HG03378 (cell line): ENCODE measurements at regions not wholly inside any gene's neighbourhood (a gene's known extent, or its start where the extent isn't known, plus 50 kb on each side); places are given as distances from the start of the nearest gene placed in this dataset.

Experiments
- ATAC-seq: cut with Tn5 transposase; IDR thresholded peaks from one replicate; pipeline ENCODE4 v1.9.1; 2021; ENCODE audit warnings: mild to moderate bottlenecking, moderate library complexity; ENCODE audit not compliant: unreplicated experiment

DNA sequence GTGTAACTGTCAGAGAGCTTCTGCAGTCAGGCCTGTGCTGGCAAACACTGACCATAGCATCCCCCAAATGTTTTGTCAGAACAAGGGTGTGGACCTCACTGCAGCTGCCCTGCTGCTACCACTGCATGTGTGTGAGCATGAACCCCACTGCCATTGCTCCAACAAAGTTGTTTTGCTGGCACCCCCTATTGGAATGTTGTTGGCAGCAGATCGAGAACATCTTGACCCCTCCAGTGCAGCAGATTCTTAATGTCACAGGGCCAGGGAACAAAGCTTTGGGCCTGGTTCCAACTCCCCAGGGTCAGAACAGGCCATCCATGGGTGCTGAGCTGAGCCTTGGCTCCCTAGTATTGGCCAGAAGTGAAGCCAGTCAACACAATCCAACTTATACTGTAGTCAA lies 1537.4 kb downstream of the NCAM2 start:
- ATAC-seq = no peak

DNA sequence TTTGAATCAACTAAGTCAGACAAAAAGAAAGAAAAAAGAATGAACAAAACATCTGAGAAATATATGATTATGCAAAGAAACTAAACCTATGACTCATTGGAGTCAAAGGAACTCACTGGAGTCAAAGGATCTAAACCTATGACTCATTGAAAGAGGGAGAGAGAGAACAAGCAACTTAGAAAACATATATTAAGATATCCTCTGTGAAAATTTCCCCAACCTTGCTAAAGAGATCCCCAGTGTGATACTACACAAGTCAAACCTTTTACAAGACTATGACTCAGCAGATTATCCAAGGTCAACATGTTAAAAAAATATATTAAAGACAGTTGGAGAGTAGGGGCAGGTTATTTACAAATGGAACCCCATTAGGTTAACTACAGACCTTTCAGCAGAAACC lies 1538.3 kb downstream of the NCAM2 start:
- ATAC-seq = no peak

GRCh38 chr21:22544747-22545146 lies 1546.5 kb downstream of the NCAM2 start:
- ATAC-seq = no peak

DNA sequence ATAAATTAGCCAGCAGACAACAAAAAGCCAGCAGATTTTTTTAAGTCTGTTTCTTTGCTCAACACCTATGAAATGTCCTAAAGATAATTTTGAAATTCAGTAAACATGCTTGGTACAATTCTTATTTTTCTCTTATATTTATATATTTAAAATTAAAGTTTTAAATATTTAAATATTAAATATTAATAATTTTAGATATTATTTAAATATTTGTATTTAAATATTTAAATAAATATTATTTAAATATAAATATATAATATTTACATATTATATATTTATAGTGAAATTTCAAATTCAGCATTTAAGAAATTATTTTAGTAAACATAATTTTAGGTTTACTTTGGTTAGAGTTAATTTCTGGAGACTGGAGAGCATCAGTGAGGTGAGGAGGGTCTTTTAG lies 1554.2 kb downstream of the NCAM2 start:
- no peak for ATAC-seq

DNA sequence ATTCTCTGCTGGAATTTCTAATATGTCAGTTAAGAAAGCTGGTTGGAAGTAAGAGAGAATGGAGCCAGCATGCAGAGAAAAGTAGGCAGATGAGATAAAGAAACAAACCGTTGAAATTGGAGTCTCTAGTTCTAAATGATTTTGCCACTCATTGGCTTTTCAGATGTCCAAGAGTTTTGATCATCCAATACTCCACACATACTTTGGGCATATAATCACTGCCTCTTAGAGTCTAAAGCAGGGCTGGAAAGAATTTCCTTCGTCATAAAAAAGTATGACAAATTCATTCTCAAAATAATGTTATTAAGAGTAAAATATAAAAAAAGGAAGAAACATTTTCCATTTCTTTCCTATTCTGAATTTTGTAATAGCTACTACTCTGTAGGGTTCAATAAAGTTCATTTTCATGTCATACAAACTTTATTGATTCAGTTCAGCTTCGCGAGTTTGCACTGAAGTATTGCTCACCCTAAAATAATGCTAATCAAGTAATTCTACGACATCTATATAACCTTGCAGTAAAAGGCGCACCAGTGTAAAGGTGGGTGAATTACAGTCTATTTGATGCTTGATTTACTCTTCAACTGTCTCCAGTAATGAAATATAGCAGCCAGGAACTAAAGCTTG lies 1556.6 kb downstream of the NCAM2 start:
- no peak for ATAC-seq

DNA sequence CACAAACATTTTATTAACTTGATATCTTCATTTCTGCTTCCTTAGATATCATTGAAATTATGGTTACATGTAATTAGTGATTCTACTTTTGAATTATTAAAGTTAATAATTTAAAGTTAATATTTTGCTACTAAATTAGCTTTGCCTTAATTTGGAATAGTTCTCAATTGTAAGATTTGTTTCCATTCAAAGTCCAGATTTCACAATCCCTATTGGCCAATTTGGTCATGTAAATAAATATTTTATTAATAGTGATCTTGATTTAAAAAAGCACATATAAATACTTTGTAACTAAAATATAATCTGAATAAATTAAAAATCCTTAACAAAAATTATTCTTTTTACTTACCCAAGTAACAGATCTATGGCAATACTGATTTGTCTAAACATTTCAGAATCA lies 1558.6 kb downstream of the NCAM2 start:
- no peak for ATAC-seq

DNA sequence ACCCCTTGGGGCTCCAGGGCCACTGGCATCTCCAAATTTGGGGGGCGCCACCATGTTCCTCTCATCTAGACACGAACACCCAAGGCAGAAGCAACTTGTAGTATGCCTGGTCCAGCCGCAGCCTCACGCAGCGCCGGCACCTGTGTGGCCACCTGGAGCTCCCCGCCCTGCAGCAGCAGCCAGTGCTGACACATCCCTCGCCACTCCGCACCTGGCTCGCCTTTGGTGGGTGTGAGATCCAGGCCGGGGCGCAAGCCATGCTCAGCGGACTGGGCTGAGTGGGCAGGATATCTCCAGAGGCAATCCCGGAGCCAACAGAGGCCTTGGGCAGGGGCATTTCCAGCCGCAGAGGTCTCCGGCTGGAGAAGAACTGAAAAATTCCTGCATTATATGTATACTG lies 1563.7 kb downstream of the NCAM2 start:
- ATAC-seq = no peak

DNA sequence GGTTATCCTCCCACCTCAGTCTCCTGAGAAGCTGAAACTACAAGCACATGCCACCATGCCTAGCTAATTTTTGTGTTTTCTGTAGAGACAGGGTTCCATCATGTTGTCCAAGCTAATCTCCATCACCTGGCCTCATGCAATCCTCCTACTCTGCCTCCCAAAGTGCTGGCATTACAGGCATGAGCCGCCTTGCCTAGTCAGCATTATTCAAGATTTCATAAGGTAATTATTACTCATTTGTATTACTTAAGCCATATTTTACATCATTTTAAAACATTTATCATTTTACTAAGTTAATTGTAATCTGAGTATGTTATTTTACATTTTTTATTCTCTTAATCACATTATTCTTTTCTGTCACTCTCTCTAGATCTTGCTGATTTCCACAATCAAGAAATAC lies 1575.6 kb downstream of the NCAM2 start:
- ATAC-seq = no peak

- ATAC-seq = no peak
These were observed 1577.0 kb downstream of the NCAM2 start for GRCh38 chr21:22575165-22575584.

GRCh38 chr21:22579741-22580140 lies 1581.5 kb downstream of the NCAM2 start:
- no peak for ATAC-seq

- ATAC-seq = no peak
These were observed 1583.8 kb downstream of the NCAM2 start for GRCh38 chr21:22582026-22582425.

DNA sequence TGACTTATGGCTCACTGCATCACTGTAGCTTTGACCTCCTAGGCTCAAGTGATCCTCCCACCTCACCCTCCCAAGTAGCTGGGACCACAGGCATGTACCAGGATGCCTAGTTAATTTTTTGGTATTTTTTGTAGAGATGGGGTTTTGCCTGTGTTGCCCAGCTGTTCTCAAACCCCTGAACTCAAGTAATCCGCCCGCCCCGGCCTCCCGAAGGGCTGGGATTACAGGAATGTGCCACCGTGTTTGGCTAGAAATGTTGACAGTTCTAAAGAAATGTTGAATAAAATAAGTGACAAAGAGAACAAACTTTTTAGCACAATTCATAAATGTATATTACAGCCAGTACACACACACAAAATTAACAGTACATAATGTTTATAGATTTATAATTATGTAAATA lies 1586.1 kb downstream of the NCAM2 start:
- no peak for ATAC-seq

DNA sequence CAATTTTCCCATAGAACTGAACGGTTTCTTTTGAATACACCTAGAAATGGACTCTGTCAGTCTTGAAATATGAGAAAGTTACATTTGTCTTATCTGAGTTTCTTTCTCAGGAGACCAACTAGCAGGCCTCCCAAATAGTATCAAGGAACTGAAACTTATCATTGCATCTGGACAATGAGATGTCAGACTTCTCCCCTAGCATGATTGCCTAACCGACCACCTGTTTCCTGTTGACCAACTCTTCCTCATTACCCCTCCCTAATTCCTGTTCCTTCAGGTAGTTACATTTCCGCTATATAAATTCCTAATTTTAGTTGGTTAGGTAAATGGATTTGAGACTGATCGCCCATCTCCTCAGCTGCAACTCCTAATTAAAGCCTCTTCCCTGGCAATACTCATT lies 1587.3 kb downstream of the NCAM2 start:
- no peak for ATAC-seq

- no peak for ATAC-seq
These were observed 1599.5 kb downstream of the NCAM2 start for GRCh38 chr21:22597660-22598255.

GRCh38 chr21:22609802-22610201 lies 1611.6 kb downstream of the NCAM2 start:
- ATAC-seq = no peak

GRCh38 chr21:22627911-22628310 lies 1629.7 kb downstream of the NCAM2 start:
- no peak for ATAC-seq

DNA sequence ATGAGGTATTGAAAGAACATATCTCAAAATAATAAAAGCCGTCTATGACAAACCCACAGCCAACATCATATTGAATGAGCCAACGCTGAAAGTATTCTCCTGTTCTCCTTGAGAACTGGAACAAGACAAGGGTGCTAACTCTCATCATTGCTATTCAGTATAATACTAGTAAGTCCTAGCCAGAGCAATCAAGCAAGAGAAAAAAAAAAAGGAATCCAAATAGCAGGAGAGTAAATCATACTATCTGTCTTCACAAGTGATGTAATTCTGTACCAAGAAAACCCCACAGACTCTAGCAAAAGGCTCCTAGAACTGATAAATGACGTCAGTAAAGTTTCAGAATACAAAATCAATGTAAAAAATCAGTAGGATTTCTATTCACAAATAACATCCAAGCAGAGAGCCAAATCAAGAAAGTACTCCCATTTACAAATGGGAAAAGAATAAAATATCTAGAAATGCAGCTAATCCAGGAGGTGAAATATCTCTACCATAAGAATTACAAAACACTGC lies 1632.8 kb downstream of the NCAM2 start:
- no peak for ATAC-seq

GRCh38 chr21:22632176-22632575 lies 1634.0 kb downstream of the NCAM2 start:
- no peak for ATAC-seq

- no peak for ATAC-seq
These were observed 1651.0 kb downstream of the NCAM2 start for GRCh38 chr21:22649246-22649645.

- ATAC-seq = no peak
These were observed 1652.0 kb downstream of the NCAM2 start for GRCh38 chr21:22650226-22650625.

DNA sequence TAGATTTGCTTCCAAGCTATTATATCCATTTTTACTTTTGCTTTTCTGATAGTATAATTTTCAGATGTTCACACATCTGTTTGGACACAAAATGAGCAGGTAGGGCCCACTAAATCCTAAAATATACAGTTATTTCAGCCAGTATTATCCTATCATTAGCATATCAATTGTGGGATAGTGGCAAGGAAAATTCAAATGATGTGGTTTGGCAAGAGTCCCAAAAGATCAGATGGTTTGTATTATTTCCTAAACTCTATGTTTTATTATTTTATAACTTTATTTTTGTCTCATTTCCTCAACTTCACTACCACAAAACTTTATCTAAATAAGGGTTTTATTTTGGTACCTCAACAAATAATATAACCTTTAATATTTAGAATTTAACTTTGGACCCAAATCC lies 1659.6 kb downstream of the NCAM2 start:
- no peak for ATAC-seq

- no peak for ATAC-seq
These were observed 1671.9 kb downstream of the NCAM2 start for GRCh38 chr21:22670148-22670547.

DNA sequence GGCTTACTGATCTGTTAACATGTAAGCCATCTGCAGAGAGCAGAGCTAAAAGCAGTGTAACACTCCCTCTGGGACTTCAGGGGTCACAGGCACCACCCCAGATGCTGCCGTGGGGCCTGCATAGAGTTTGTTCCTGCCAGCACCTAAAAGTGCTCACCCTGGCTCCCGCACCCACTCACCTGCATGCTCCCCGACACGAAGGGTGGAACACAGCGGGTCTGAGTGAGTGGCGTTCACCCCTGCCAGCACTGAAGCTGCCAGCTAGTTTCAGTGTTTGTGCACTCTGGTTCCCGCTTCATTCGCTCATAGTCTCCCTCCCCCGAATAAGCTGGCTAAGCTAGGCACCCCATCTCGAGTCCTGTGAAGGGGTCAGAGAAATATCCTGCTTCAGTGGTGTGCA lies 1681.0 kb downstream of the NCAM2 start:
- ATAC-seq = no peak
